HG03095 (cell line): ENCODE measurements at regions not wholly inside any gene's neighbourhood (a gene's known extent, or its start where the extent isn't known, plus 50 kb on each side); places are given as distances from the start of the nearest gene placed in this dataset.

Source experiments
- ATAC-seq: cut with Tn5 transposase; IDR thresholded peaks from one replicate; pipeline ENCODE4 v1.9.1; 2021; ENCODE audit warnings: moderate library complexity; ENCODE audit not compliant: unreplicated experiment

DNA sequence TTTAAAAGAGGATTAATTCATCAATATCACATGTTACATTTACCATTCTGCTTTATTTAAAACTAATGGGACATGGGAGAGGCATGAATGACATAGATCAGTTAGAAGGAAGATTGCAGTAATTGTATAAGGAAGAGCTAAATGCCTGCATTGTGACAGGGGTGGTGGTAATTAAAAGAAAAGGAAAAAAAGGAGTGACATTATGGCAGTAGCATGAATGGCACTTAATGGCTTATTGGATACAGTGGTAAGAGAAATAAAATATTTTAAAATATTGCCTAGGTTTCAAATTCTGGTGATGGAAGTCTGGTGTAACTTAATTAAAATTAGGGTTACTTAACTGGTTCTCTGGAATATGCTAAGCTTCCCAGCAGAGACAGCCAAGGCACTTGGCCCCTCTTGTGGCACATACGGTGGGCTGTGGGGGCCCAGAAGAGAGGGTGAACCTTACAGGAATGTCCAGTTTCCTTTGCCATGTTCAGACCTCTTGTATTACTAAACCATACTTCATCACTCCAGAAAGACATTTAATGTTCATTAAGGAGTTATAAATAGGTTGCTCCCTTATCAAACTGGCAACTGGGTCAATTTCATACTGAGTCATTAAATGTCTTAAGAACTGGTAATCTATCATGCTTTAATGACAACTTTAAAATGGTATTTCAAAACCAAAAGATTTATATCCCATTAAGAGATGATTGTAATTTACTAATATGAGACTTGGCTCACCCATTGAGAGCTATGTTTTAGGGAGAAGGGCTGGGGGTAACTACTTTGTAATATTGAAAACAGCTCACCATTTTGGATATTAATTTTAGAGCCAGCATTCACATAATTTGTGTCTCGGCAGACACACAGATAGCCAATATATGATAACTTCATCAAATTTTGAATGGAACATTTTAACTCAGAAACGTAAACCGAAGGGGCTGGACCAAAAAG lies 798.9 kb upstream of the PIK3C3 start:
- no peak for ATAC-seq

DNA sequence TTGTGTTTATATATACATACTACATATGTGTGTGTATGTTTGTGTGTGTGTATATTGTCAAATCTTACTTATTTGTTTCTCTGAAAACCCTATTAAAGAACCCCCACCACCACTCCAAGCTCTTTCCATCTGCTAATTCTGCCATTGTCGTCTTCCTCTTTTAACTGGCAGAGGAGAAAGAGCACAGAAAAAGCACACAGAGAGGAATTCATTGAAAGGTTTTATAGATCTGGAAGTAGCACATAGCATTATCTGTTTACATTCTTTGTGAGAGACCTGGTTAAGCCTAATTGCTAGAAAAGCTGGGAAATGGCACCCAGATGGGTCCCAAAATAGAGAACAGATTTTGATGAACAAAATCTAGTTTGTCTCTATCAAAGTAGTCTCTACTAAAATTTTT lies 800.0 kb upstream of the PIK3C3 start:
- no peak for ATAC-seq

DNA sequence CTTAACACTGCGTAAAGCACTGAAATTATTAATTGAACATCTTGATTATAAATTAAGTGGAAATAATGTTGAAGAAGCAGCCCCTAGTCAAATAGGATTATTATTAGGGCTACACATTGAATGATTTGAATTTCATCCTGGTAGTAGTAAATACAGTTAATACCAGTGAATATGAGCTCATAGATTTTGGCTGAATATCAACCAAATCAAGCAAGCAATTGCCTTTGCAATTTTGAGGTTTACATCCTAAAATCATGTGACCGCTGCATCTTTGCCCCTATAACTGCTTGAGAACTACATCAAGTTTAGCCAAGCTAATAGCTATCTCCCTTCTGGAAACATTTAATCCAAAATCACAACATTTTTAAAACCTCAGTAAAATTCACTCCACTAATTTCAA lies 801.2 kb upstream of the PIK3C3 start:
- no peak for ATAC-seq

DNA sequence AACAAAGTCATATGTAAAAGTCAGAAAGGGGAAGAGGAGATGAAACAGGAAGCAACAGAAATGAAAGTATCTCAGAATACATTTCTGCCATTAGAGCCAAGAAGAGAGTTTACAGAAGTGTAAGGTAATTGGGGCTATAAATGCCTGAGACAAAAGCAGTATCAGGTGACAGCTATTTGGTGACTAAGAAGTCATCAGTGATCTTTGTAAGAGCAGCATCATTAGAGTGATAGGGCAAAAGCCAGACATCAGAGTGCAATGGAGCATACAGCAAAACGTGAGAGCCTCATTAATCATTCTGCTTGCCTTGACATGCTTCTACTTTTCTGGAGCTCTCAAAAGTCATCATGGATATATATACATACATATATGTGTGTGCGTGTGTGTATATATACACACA lies 804.7 kb upstream of the PIK3C3 start:
- ATAC-seq, result no peak

DNA sequence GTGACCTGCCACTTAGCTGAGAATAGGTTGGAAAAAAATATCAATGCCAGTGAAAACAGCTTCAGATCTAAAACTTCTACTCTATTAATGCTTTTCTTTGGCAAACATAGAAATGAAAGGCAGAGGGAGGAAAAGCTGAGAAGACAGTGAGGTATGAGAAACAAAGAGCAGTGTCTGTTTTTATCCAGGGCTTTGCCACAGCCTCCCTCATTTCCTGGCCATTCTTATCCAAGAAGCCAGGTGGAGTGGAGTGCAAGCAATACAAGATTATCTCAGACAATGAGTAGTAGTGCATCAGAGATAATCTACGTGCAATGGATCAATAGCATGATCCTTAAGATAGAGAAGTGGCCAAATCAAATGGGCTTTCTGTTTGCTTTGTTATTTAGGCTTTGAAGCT lies 808.7 kb upstream of the PIK3C3 start:
- ATAC-seq, result no peak

DNA sequence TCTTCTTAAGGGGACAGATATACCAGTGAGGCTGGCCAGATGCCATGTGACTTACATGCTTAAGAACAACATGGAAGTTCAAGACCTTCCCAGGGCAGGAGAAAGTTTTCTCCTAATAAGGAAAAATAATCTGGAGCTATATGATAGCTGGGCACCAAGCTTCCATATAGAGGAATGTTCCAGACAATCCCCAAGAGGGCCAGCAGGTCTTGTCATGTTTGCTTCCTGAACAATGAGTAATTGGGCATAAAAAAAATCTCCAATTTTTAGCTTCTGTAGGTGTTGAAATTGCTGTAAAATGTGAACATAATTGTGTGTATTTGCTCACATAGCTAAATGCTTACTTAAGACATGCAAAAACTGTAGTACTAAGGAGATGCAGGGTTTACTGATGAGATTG lies 809.5 kb upstream of the PIK3C3 start:
- ATAC-seq, result no peak

DNA sequence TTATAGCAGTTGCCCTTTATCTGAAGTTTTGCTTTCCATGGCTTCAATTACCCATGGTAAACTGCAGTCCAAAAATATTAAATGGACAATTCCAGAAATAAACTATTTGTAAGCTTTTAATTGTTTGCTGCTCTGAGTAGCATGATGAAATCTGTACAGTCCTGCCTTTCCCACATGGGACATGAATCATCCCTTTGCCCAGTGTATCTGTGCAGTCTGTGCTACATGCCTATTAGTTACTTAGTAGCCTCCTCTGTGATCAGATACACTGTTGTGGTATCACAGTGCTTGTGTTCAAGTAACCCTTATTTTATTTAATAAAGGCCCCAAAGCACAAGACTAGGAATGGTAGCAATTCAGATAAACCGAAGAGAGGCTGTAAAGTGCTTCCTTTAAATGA lies 810.6 kb upstream of the PIK3C3 start:
- no peak for ATAC-seq

DNA sequence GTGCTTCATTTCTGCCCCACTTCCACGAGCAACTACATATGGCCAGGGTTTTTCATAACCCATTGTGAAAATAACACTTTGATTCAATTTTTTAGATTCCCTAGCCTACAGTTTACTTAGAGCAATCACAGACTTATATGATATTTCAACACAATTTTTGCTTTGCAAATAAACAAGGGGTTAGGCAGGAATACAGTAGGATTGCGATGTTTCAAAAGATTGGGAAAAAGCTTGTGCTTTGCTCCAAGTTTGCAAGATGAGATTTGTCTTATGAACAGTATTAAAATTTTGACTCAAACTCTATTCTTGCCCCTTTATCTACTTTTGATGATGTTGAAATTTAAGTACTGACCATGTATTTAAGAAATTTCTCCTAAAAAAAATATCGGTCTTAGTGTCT lies 814.5 kb upstream of the PIK3C3 start:
- no peak for ATAC-seq

DNA sequence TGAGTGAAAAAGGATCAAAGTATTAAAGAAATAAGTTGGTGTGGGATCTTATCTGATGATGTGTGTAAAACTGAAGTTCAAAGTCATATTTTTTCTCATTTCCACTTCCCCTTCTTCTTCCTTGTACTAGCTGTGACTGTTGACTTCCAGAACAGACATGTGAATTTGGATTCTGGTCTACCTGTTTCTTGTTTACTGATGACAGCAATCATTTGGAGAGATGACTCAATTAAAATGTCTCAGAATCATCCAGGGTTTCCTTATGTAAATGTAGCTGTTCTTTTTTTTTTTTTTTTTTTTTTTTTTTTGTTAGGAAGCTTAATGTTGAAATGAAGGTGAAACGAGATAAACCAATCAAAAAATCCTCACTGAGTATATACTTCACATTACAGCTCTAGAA lies 819.9 kb upstream of the PIK3C3 start:
- ATAC-seq, result no peak

DNA sequence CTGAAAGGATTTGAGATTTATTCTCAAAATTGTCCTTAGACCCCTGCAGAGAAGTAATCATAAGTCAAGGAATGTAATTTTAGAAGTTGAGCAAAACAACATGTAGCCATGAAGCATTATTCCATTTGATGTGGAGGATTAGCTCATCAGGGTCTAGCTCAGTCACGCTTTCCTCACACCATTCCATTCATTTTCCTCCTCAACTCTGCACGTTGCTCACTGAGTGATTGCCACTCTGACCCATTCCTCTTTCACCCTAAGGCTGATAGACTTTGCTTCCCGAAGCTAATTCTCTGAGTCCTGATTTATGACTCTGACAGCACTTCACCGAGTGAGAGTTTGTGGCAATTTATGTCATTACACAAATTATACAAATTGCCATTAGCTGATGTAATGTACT lies 820.6 kb upstream of the PIK3C3 start:
- ATAC-seq, result no peak

DNA sequence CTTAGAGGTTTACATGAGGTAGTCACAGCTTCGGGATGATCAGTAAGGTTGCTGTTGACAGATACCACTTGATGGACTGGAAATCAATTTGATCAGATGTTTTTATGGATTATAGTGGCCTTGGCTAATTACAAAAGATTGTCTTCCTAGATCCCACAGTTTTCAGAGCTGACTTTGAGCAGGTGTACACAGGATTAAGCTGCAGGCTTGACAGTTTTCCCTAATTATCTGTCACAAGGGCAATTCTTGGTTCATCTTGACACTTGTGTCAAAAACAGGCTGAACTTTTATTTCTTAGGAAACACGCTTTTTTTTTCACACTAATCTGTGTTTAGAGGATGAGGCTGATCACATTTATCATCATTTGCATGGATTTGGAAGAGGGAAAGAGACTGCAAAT lies 824.0 kb upstream of the PIK3C3 start:
- no peak for ATAC-seq

DNA sequence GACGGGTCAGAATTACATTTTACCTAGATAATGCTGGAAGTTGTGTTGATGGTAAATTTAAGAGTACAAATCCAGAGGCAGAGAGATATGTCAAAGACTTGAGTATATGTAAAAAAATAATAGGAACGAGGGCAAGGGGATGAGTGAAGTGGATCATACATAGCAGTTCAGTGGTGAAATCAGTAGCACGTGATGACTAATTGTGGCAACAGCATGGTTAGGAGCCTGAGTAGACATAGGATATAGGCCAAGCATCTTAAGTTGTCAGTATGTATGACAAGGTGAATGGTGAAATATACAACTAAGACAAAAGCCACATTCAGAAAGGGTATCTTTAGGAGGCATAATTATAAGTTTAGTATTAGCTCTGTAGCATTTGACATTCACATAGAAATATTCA lies 826.5 kb upstream of the PIK3C3 start:
- no peak for ATAC-seq

DNA sequence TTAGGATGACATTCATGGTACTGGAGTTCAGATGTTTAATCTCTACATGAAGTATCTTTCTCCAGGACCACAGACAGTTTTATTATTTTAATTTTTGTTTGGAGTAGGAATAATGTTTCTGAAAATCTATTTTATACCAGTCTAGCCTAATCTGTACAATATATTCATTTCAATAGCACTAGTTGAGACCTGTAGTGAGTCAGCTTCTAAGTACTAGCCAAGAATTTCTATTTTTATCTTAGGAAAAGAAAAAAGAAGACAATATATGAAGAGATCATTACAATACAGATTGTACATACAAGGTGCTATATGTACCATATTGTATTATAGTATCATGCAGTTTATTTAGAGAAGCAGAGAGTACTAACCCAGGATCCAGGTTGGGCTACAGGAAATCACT lies 826.9 kb upstream of the PIK3C3 start:
- no peak for ATAC-seq

DNA sequence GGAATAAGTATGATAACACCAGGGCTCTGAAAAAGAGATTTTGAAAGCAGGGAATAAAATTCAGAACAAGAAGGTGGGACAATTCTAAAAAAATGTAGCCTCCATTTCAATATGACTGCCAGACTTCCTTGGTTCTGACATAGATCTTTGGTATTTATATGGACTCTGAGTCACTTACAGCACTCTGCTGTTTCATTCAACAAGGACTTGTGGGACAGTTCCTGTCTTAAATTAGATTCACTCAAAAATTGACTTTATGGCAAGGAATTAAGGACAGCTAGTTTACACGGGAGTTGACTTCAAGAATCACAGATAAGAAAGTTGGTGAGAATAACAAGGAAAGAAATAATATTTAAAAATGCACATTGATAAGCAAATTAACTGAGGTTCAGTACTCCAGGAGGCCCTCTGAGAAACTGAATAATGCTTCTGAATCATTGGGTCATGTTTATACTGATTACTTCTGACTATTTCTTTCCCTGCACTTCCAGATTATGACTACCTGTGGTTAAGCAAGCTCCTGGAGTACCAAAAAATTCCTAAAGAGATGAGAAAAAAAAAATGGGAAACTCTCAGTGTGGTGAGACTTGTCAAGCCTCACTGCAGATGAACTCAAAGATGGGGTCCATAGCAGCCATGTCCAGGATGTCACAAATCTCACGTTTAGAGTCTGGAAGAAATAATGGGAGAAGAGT lies 828.3 kb upstream of the PIK3C3 start:
- ATAC-seq, result no peak

DNA sequence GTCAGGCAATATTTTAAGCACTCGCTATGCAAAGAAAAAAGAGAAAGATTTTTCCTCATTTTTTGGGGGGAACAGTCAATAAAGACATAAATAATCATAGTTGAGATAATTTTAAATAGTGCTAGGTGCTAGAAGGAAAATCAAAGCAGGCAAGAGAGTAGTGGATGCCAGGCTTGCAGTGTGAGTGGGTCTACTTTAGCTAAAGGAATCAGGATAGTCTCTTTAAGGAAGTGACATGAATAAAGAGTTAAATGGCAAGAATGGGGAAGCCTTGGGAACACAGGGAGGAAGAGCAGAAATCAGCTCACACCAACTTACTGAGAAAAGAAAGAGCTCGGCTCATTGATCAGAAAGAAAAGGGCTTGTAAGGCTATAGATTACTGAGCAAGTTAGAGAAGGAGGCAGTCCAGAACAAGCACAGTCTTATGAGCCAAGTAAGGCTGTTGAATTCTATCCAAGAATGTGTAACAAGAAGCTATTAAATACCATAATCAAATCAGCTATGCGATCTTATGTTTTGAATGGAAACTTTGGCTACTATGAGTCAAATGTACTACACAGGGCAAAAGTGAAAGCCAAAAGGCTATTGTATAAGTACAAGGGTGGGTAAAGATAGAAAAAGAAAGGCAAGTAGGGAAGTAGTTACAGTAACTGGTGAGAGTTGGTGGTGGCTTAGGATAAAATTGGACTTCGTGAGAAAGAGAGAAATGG lies 833.8 kb upstream of the PIK3C3 start:
- no peak for ATAC-seq

DNA sequence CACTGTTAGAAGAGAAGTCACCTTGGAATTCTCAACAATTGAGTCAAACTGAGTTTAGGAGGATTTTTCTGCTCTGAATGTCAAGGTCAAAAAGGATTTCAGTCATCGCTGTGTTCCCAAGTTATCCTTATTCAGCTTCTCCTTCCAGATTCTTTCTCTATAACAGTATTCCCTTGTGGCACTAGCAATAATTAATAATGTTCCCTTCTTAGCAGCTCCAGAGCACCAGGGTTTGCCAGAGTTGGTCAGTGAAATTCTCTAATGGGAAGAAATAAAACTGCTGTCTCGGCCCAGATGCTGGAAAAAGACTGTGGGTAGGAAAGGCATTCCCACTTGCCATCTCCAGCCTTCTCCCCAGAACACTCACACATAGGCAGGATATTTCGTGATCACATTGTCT lies 836.0 kb upstream of the PIK3C3 start:
- ATAC-seq, result no peak

DNA sequence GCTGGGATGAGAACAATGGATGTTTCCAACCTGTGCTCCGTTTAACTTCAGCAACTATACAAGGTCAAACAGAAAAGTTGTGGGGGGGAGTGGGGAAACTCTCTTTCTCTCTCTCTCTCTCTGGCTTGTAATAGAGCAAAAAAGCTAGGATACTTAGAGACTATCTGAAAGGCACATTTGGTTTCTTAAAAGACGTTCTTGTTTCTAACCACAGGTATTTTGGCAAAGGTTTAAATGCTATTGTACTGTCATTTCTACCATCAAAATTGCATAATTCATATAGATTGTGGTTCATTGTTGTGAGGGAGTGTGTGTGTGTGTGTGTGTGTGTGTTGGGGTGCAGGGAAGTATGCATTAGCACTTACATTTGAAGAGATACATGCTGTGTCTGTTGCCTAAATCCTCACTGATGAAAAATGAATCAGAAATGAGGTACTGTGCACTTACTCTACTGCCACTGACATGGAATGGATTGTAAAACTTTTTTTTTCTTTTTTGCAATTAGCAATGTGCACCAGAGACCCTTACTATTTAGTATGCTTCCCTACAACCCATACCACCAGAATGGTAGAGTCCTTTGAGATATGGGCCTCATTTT lies 841.0 kb upstream of the PIK3C3 start:
- no peak for ATAC-seq

DNA sequence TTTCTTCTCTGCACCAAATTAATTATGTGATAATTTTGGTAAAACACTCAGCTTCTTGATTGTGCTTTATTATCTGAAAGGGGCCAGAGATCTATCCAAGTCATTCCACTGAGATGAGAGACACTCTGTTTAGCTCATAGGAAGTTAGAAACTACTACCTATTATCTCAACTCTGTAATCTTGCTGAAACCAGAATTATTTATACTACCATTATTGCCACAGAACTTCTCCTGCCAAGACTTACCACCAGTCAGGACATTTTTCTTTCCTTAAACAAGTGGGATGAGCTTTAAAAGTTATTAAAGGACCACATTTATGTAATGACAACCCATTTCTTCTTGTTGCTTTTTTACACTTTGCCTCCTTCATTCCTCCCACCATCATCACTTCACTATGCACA lies 855.6 kb upstream of the PIK3C3 start:
- no peak for ATAC-seq

DNA sequence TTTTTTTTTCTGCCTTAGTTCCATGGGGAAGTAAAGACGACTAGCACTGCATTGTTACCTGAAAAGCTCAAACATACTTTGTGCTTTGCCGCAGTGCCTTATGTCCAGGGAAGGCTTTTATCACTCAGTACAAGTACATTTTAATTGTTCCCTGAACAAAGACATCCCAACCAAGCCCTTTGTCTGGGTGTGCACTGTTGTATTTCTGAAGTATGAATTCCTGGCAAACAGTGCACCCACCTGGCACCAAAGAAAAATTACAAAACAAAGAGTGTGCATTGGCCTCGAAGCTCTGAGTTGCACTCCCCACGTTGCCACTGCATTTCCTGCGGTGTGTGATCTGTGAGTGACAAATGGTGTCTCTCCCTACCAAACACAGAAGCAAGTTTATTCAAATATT lies 858.5 kb upstream of the PIK3C3 start:
- ATAC-seq, result no peak

DNA sequence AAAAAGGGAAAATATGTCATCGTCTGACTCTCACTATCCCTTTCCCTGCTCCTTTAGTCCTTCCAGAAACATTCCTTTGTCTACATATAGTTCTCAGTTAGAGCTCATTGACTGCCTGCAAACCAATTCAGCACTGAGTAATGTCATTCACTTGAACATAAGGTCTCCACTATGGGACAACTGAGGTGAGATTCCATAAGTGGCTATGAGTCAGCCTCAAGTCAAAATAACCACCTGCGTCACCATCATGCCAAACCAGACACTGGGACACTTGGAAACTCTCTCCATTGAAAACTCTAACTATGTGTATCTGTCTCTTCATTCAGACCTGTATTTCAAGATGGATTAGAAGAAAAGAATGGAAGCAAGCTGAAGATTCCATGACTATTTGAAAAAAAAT lies 878.0 kb upstream of the PIK3C3 start:
- ATAC-seq, result no peak

DNA sequence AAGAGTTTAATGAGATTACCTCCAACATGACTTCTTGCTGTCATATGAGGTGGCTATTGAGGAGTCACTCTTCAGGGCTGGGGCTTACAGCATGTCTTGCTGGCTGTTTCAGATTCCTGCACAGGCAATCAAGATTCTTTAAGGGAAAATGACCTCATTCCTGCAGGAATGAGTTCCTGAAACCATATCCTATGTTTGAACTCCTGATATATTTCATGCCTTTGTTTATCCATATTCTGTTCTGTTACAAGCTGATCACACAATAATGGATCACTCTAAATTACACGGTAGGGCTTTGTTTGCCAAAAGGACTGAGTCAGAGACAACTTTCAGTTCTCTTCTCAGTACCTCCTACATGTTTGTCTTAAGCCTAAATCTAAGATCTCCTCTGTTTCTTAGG lies 879.8 kb upstream of the PIK3C3 start:
- ATAC-seq, result no peak
